Skeletal muscle satellite cell (primary cell): ENCODE measurements at regions not wholly inside any gene's neighbourhood (a gene's known extent, or its start where the extent isn't known, plus 50 kb on each side); places are given as distances from the start of the nearest gene placed in this dataset.

Source experiments
- H3K27me3 ChIP-seq: 2 replicates; pipeline ENCODE4 v1.7.0; 2013; ENCODE audit warnings: low read length; ENCODE audit not compliant: control insufficient read depth, insufficient read depth
- H3K36me3 ChIP-seq: 2 replicates; pipeline ENCODE4 v1.7.0; 2013; ENCODE audit warnings: mild to moderate bottlenecking, control low read depth, low read length; ENCODE audit not compliant: insufficient read depth
- H3K4me1 ChIP-seq: 2 replicates; pipeline ENCODE4 v1.7.0; 2013; ENCODE audit warnings: low read length; ENCODE audit not compliant: control insufficient read depth, insufficient read depth
- H3K4me2 ChIP-seq: 2 replicates; pipeline ENCODE4 v1.7.0; 2013; ENCODE audit warnings: mild to moderate bottlenecking, low read length
- H3K4me3 ChIP-seq: 2 replicates; pipeline ENCODE4 v1.7.0; 2013; ENCODE audit warnings: low read length
- H3K9ac ChIP-seq: 2 replicates; pipeline ENCODE4 v1.7.0; 2013; ENCODE audit warnings: mild to moderate bottlenecking, low read depth, low read length, moderate library complexity
- H3K9me3 ChIP-seq: replicated peaks from 2 replicates; pipeline ENCODE4 v1.7.0; 2013; ENCODE audit warnings: mild to moderate bottlenecking, control low read depth, low read length

DNA sequence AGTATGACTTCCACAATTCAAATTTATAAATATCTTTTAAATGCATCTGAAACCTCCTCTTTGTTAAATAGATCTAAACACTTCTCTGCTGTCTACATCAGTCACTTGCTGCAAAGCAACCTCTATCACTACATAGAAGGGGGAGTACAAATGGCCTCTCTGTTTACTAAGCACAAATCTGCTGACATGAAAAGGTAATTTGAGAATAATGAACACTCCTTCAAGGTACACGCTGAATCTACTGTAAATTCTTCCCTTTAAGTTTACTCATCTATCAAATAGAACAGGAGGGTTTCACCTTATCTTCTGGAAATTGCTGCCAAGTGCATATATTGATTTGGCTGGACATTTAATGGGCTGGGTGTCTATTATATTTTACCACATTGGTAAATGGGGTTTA is 879.6 kb downstream of the SUCLG1 start:
- Histone ChIP-seq H3K4me1 (peaks cover 39% of the 10 kb centered on the region), H3K36me3 (no peaks in the 10 kb centered on the region), H3K27me3 (no peaks in the 10 kb centered on the region), H3K9me3 (no peaks in the 10 kb centered on the region), H3K4me2 (no peak overlapping the region), H3K9ac (no peak overlapping the region), H3K4me3 (no peak overlapping the region)

DNA sequence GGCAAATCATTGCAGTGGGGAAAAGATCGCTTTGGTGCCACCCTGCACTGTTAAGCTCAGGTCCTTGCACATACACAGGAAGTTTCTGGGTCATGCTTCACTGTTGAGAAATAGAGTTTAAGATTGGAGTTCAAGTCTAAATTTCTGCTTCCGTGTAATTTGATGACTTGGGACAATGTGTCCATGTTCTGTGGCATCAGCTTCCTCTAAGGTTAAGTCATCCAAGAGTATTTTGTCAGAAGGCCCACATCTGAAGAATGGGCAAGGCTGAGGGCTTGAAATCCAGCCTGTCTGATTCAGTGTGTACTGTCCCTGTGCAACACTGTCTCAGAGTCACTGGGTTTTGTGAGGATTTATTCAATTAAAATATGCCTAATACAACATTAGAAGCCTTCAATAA is 880.7 kb downstream of the SUCLG1 start:
- H3K9me3 ChIP-seq = no peaks in the 10 kb centered on the region

GRCh38 chr2:83574614-83575013 is 884.5 kb downstream of the SUCLG1 start:
- Histone ChIP-seq H3K36me3 (no peaks in the 10 kb centered on the region), H3K9me3 (no peaks in the 10 kb centered on the region), H3K4me1 (peaks cover 32% of the 10 kb centered on the region), H3K27me3 (no peaks in the 10 kb centered on the region), H3K9ac (no peak overlapping the region), H3K4me2 (no peak overlapping the region), H3K4me3 (no peak overlapping the region)

More for the DNA sequence above, 880.7 kb downstream of the SUCLG1 start:
- peak overlapping the region; percentile 37 for H3K4me2 ChIP-seq
- no peaks in the 10 kb centered on the region for H3K27me3 ChIP-seq
- H3K36me3 ChIP-seq = no peaks in the 10 kb centered on the region
- H3K9ac ChIP-seq = peak overlapping the region; percentile 46
- peaks cover 35% of the 10 kb centered on the region for H3K4me1 ChIP-seq
- no peak overlapping the region for H3K4me3 ChIP-seq

- no peak overlapping the region for H3K4me3 ChIP-seq
- H3K4me1 ChIP-seq = peaks cover 17% of the 10 kb centered on the region
Observed at GRCh38 chr2:83573060-83573459, 886.0 kb downstream of the SUCLG1 start.

DNA sequence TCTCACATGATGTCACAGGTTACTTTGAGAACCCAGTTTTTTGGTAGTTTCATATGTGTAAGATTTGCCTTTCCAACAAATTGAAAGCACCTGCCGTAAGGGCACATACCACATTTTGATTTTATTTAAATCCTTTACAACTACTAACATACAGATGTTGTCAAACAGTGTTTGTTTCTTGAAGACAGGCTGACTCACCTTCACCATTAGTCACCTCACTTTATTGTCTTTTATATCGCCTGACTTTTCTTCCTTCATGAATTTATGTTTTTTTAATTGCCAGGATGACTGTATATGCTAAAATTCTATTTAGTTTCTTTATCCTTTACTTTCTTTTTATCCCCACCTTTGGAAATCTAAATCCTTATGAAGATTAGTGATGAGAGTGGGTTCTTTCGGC is 886.7 kb downstream of the SUCLG1 start:
- Histone ChIP-seq H3K4me2 (no peak overlapping the region), H3K9ac (no peak overlapping the region), H3K27me3 (no peaks in the 10 kb centered on the region), H3K4me3 (no peak overlapping the region), H3K4me1 (peaks cover 10% of the 10 kb centered on the region), H3K9me3 (no peaks in the 10 kb centered on the region), H3K36me3 (no peaks in the 10 kb centered on the region)

More at GRCh38 chr2:83573060-83573459, 886.0 kb downstream of the SUCLG1 start:
- H3K36me3 ChIP-seq = no peaks in the 10 kb centered on the region
- H3K4me2 ChIP-seq = no peak overlapping the region
- H3K9ac ChIP-seq = no peak overlapping the region
- H3K9me3 ChIP-seq = no peaks in the 10 kb centered on the region
- H3K27me3 ChIP-seq = no peaks in the 10 kb centered on the region

DNA sequence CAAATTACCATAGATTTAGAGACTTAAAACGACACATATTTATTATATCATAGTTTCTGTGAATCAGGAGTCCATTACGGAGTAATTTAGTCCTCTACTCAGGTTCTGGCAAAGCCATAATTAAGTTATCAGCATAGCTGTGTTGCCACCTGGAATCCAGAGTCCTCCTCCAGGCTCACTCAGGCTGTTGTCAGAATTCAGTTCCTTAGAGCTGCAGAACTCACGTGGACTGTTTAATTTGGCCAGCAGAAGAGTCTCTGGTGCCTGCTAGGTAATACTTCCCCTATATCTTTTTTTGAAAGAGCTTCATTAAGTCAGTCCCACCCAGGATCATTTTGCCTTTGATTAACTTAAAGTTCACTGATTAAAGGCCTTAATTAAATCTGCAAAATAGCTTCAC is 891.5 kb downstream of the SUCLG1 start:
- Histone ChIP-seq H3K9me3 (no peaks in the 10 kb centered on the region), H3K4me3 (no peak overlapping the region), H3K27me3 (no peaks in the 10 kb centered on the region), H3K4me2 (no peak overlapping the region), H3K36me3 (no peaks in the 10 kb centered on the region), H3K4me1 (no peaks in the 10 kb centered on the region), H3K9ac (no peak overlapping the region)

GRCh38 chr2:83565626-83566025 is 893.5 kb downstream of the SUCLG1 start:
- Histone ChIP-seq H3K27me3 (no peaks in the 10 kb centered on the region), H3K36me3 (no peaks in the 10 kb centered on the region), H3K9ac (no peak overlapping the region), H3K4me1 (no peaks in the 10 kb centered on the region), H3K4me3 (no peak overlapping the region), H3K9me3 (no peaks in the 10 kb centered on the region), H3K4me2 (no peak overlapping the region)

- Histone ChIP-seq H3K4me1 (no peaks in the 10 kb centered on the region), H3K4me3 (no peak overlapping the region), H3K4me2 (no peak overlapping the region), H3K9me3 (no peaks in the 10 kb centered on the region), H3K36me3 (no peaks in the 10 kb centered on the region), H3K27me3 (no peaks in the 10 kb centered on the region), H3K9ac (no peak overlapping the region)
Observed at GRCh38 chr2:83565181-83565580, 893.9 kb downstream of the SUCLG1 start.

DNA sequence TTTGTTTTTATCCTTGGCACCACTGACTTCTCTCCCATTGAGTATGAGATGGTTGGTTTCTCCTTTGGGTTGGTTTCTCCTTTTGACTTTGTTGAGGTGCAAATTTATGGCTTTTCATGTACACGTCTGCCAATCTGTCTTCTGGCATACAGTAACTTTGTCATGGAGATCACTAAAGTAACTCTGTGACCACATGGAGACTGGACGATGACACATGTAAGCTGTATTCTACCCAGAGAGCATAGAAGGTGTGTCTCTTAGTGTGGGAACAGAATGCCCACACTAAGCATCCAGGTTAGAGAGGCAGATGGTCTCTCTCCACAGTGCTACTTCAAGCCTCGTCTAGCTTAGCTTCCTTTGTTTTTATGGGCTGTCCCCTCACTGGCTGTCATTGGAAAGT is 897.5 kb downstream of the SUCLG1 start:
- H3K4me1 ChIP-seq = no peaks in the 10 kb centered on the region
- no peaks in the 10 kb centered on the region for H3K27me3 ChIP-seq

GRCh38 chr2:83536556-83536955 is 922.5 kb downstream of the SUCLG1 start:
- H3K4me1 ChIP-seq = no peaks in the 10 kb centered on the region
- H3K36me3 ChIP-seq = no peaks in the 10 kb centered on the region
- H3K4me2 ChIP-seq = no peak overlapping the region
- no peak overlapping the region for H3K4me3 ChIP-seq
- no peak overlapping the region for H3K9ac ChIP-seq
- no peaks in the 10 kb centered on the region for H3K9me3 ChIP-seq
- no peaks in the 10 kb centered on the region for H3K27me3 ChIP-seq

More for the DNA sequence above, 897.5 kb downstream of the SUCLG1 start:
- Histone ChIP-seq H3K4me3 (no peak overlapping the region), H3K9ac (no peak overlapping the region), H3K9me3 (no peaks in the 10 kb centered on the region), H3K36me3 (no peaks in the 10 kb centered on the region), H3K4me2 (no peak overlapping the region)

- H3K4me2 ChIP-seq = no peak overlapping the region
- H3K9me3 ChIP-seq = no peaks in the 10 kb centered on the region
- H3K9ac ChIP-seq = no peak overlapping the region
- H3K27me3 ChIP-seq = no peaks in the 10 kb centered on the region
- no peaks in the 10 kb centered on the region for H3K36me3 ChIP-seq
- H3K4me1 ChIP-seq = no peaks in the 10 kb centered on the region
- no peak overlapping the region for H3K4me3 ChIP-seq
Observed at GRCh38 chr2:83534416-83534815, 924.7 kb downstream of the SUCLG1 start.

DNA sequence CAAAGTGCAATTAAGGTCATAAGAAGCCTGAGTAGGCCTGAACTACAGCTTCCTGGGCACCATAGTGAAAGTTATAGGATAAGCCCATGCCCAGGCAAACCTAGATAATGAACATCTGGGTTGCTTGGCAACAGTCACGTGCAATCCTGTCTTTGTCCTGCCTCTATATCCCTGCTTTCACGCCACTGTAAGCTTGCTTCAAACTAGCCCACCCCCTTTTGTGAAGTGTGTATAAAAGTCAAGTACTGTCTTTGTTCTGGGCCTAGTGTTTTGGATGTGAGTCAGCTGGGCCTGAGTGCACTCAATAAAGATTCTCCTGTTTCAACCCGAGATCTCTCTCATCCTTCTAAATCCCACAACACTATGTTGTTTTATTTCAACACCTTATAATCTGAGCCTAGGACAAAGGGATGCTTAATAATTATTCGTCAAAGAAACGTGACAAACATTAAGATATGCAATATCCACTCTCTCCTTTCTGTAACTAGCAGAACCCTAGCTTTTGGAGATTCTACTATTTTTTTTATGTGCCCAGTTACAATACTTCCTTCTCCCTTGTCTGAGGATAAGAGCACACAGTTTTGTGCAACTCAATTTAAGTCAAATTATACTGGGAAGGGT is 927.8 kb downstream of the SUCLG1 start:
- Histone ChIP-seq H3K27me3 (no peaks in the 10 kb centered on the region), H3K9ac (no peak overlapping the region), H3K9me3 (no peaks in the 10 kb centered on the region), H3K36me3 (no peaks in the 10 kb centered on the region), H3K4me3 (no peak overlapping the region), H3K4me2 (no peak overlapping the region), H3K4me1 (no peaks in the 10 kb centered on the region)
